Endothelial cell of umbilical vein (primary cell): ENCODE measurements at regions not wholly inside any gene's neighbourhood (a gene's known extent, or its start where the extent isn't known, plus 50 kb on each side); places are given as distances from the start of the nearest gene placed in this dataset.

Source experiments
- BruUV-seq: library from RNA; stranded (reverse); fragments of 400-500 nt; replicated peaks from 2 replicates; lab custom pipeline; 2021; lab: Mats Ljungman, UMichigan
- CTCF ChIA-PET: fragments of 300-600, 350-600 bp; sonication (Branson Sonifier 250); formaldehyde crosslinking; loops from one replicate; lab custom pipeline; 2021; ENCODE audit warnings: antibody characterized with exemption, inconsistent platforms; lab: Charles Lee
- POLR2A ChIA-PET: fragments of 300-600, 350-600 bp; sonication (Branson Sonifier 250); formaldehyde crosslinking; loops from one replicate; lab custom pipeline; 2021; ENCODE audit warnings: antibody characterized with exemption, inconsistent platforms; lab: Charles Lee
- DNase-seq: peaks from one replicate; pipeline ENCODE4 v3.0.0-alpha.2; 2011; ENCODE audit warnings: low read depth, low spot score
- FAIRE-seq: peaks from 2 replicates; lab custom pipeline; 2011; peaks lifted over from hg19 to GRCh38; lab: Jason Lieb, UNC
- H2AFZ ChIP-seq: 2 replicates; pipeline ENCODE4 v1.6.0; 2012; ENCODE audit warnings: low read depth, low read length, control low read depth, inconsistent platforms
- H3K27ac ChIP-seq: 2 replicates; pipeline ENCODE4 v1.5.1; 2011; ENCODE audit warnings: low read depth, mild to moderate bottlenecking, control low read depth, low read length, moderate library complexity; ENCODE audit not compliant: insufficient read depth
- H3K27me3 ChIP-seq, 2 experiments: 2 replicates each; pipeline versions ENCODE4 v1.6.0 to v1.6.1; 2011; ENCODE audit warnings: low read length in 2 of 2, mixed read lengths in 1 of 2; ENCODE audit not compliant: control insufficient read depth in 2 of 2, insufficient read depth in 2 of 2
- H3K36me3 ChIP-seq, 2 experiments: 2 replicates in 1 of 2; 3 replicates in 1 of 2; pipeline ENCODE4 v1.5.1; 2011; ENCODE audit warnings: low read length in 2 of 2, mild to moderate bottlenecking in 1 of 2, moderate library complexity in 1 of 2; ENCODE audit not compliant: control insufficient read depth in 2 of 2, insufficient read depth in 2 of 2; ENCODE audit errors: extremely low read depth in 1 of 2
- H3K4me1 ChIP-seq: 3 replicates; pipeline ENCODE4 v1.5.1; 2011; ENCODE audit warnings: mild to moderate bottlenecking, low read length; ENCODE audit not compliant: control insufficient read depth, insufficient read depth; ENCODE audit errors: extremely low read depth
- H3K4me2 ChIP-seq: 2 replicates; pipeline ENCODE4 v1.6.1; 2011; ENCODE audit warnings: low read length, control low read depth, mixed read lengths; ENCODE audit not compliant: insufficient read depth
- H3K4me3 ChIP-seq, 3 experiments: fragments of 200-600 bp in 1 of 3; sonication (generic), shearing (Covaris generic) in 1 of 3; replicated peaks in 1 of 3; 2 replicates each; pipeline ENCODE4 v1.5.1; 2011 to 2016; ENCODE audit warnings: control low read depth in 3 of 3, low read length in 3 of 3, mild to moderate bottlenecking in 2 of 3, inconsistent platforms in 1 of 3, low read depth in 1 of 3, moderate library complexity in 1 of 3; ENCODE audit not compliant: insufficient read depth in 1 of 3
- H3K79me2 ChIP-seq: 2 replicates; pipeline ENCODE4 v1.6.0; 2012; ENCODE audit warnings: low read length, inconsistent platforms; ENCODE audit not compliant: control insufficient read depth, insufficient read depth
- H3K9ac ChIP-seq: replicated peaks from 2 replicates; pipeline ENCODE3; 2011; ENCODE audit warnings: low read length, control low read depth; ENCODE audit not compliant: insufficient read depth; ENCODE audit errors: extremely low read depth
- H3K9me1 ChIP-seq: replicated peaks from 3 replicates; pipeline ENCODE4 v1.6.0; 2011; ENCODE audit warnings: mild to moderate bottlenecking, low read length; ENCODE audit not compliant: control insufficient read depth, insufficient read depth; ENCODE audit errors: extremely low read depth
- H3K9me3 ChIP-seq: replicated peaks from 2 replicates; pipeline ENCODE4 v1.5.1; 2012; ENCODE audit warnings: low read length, inconsistent platforms; ENCODE audit not compliant: control insufficient read depth, insufficient read depth
- H4K20me1 ChIP-seq: replicated peaks from 2 replicates; pipeline ENCODE3; 2011; ENCODE audit warnings: mild to moderate bottlenecking, low read length; ENCODE audit not compliant: control insufficient read depth, insufficient read depth; ENCODE audit errors: extremely low read depth
- EZH2 ChIP-seq: IDR thresholded peaks from 2 replicates; pipeline ENCODE4 v1.6.1; 2012; ENCODE audit warnings: borderline replicate concordance, low read depth, mild to moderate bottlenecking, moderate library complexity, low read length, inconsistent platforms; ENCODE audit not compliant: severe bottlenecking
- FOS ChIP-seq: IDR thresholded peaks from 2 replicates; pipeline ENCODE4 v1.6.1; 2011; ENCODE audit warnings: mild to moderate bottlenecking, low read length, moderate library complexity, borderline replicate concordance; ENCODE audit not compliant: insufficient read depth
- GATA2 ChIP-seq: IDR thresholded peaks from 2 replicates; pipeline ENCODE4 v1.7.0; 2011; ENCODE audit warnings: low read depth, mild to moderate bottlenecking, moderate library complexity, mixed read lengths, low read length; ENCODE audit not compliant: insufficient read length, insufficient read depth
- JUN ChIP-seq: IDR thresholded peaks from 2 replicates; pipeline ENCODE4 v1.6.1; 2011; ENCODE audit warnings: borderline replicate concordance, low read depth; ENCODE audit not compliant: insufficient read length, insufficient read depth
- MAX ChIP-seq: IDR thresholded peaks from 2 replicates; pipeline ENCODE4 v1.6.1; 2011; ENCODE audit not compliant: insufficient read depth, insufficient read length
- MYC ChIP-seq: IDR thresholded peaks from one replicate; pipeline ENCODE4 v1.6.1; 2011; ENCODE audit warnings: mild to moderate bottlenecking, low read depth, low read length
- POLR2A ChIP-seq: IDR thresholded peaks from 2 replicates; pipeline ENCODE4 v1.6.1; 2012; ENCODE audit warnings: low read depth, mild to moderate bottlenecking, control low read depth, low read length
- POLR2AphosphoS5 ChIP-seq: IDR thresholded peaks from 2 replicates; pipeline ENCODE4 v1.6.1; 2012; ENCODE audit warnings: low read depth, mild to moderate bottlenecking, control low read depth, low read length, moderate library complexity; ENCODE audit not compliant: insufficient read depth
- dilution Hi-C: fragments of 300-500 bp; cut with MboI; formaldehyde crosslinking; loops from one replicate; pipeline ENCODE4 v1.15.0; 2019; ENCODE audit warnings: low sequenced_read_pairs; ENCODE audit not compliant: extremely low pct_ligation_motif_present
- intact Hi-C: fragments of 100-400 bp; cut with micrococcal nuclease; formaldehyde crosslinking; loops from one replicate; pipeline ENCODE4 v1.10.0; 2022

- H3K9ac ChIP-seq, result no peak overlapping the region
- no peak overlapping the region for H3K27ac ChIP-seq
- dilution Hi-C loops, result no loop called here
- no TSS peak for BruUV-seq
- no peak overlapping the region for H3K4me3 ChIP-seq
- H3K9me3 ChIP-seq, result no peaks in the 10 kb centered on the region
- no peaks in the 10 kb centered on the region for H3K79me2 ChIP-seq
- POLR2A ChIA-PET, result no interaction called here
- no peak overlapping the region for H3K4me2 ChIP-seq
- FAIRE-seq, result no peak
- no peaks in the 10 kb centered on the region for H3K27me3 ChIP-seq
- DNase-seq, result no peak
- no peak overlapping the region for H2AFZ ChIP-seq
- no peaks in the 10 kb centered on the region for H4K20me1 ChIP-seq
- H3K9me1 ChIP-seq, result no peaks in the 10 kb centered on the region
- no peaks in the 10 kb centered on the region for H3K36me3 ChIP-seq
- intact Hi-C loops, result no loop called here
- TF ChIP-seq MYC (no peak), FOS (no peak), EZH2 (no peak), POLR2AphosphoS5 (no peak)
- CTCF ChIA-PET, result no interaction called here
- no peaks in the 10 kb centered on the region for H3K4me1 ChIP-seq
These were observed 290.2 kb upstream of the ACVR2A start for GRCh38 chr2:147554521-147555107.

- CTCF ChIA-PET, result no interaction called here
- intact Hi-C loops, result no loop called here
These were observed 291.0 kb upstream of the ACVR2A start for GRCh38 chr2:147553775-147554271.

More at GRCh38 chr2:147553775-147554271, 291.0 kb upstream of the ACVR2A start:
- Histone ChIP-seq H3K4me1 (no peaks in the 10 kb centered on the region), H3K27ac (no peak overlapping the region), H3K79me2 (no peaks in the 10 kb centered on the region), H3K9me3 (no peaks in the 10 kb centered on the region), H3K4me3 (no peak overlapping the region), H3K27me3 (no peaks in the 10 kb centered on the region), H3K9me1 (no peaks in the 10 kb centered on the region), H3K36me3 (no peaks in the 10 kb centered on the region), H2AFZ (no peak overlapping the region), H3K4me2 (no peak overlapping the region), H3K9ac (no peak overlapping the region), H4K20me1 (no peaks in the 10 kb centered on the region)
- no peak for TF ChIP-seq FOS
- no peak for TF ChIP-seq GATA2
- TF ChIP-seq EZH2, result no peak
- no peak for TF ChIP-seq MYC
- TF ChIP-seq POLR2A, result no peak
- no peak for TF ChIP-seq JUN
- no peak for TF ChIP-seq MAX
- no peak for TF ChIP-seq POLR2AphosphoS5
- no TSS peak for BruUV-seq
- no peak for FAIRE-seq
- DNase-seq, result no peak
- POLR2A ChIA-PET, result no interaction called here
- dilution Hi-C loops, result no loop called here
